DND-41 (cell line): ENCODE measurements at regions not wholly inside any gene's neighbourhood (a gene's known extent, or its start where the extent isn't known, plus 50 kb on each side); places are given as distances from the start of the nearest gene placed in this dataset.

Source experiments
- EZH2 ChIP-seq: IDR thresholded peaks from 3 replicates; pipeline ENCODE4 v1.6.1; 2012; ENCODE audit warnings: borderline replicate concordance, low read depth, mild to moderate bottlenecking, moderate library complexity, low read length, inconsistent platforms; ENCODE audit not compliant: severe bottlenecking
- TF ChIP-seq, protein P1 (sequence below): IDR thresholded peaks from 2 replicates; pipeline ENCODE4 v1.5.1; 2012; ENCODE audit warnings: borderline replicate concordance, low read length, moderate library complexity, mild to moderate bottlenecking; ENCODE audit not compliant: poor library complexity, severe bottlenecking; ENCODE audit errors: extremely low read depth

DNA sequence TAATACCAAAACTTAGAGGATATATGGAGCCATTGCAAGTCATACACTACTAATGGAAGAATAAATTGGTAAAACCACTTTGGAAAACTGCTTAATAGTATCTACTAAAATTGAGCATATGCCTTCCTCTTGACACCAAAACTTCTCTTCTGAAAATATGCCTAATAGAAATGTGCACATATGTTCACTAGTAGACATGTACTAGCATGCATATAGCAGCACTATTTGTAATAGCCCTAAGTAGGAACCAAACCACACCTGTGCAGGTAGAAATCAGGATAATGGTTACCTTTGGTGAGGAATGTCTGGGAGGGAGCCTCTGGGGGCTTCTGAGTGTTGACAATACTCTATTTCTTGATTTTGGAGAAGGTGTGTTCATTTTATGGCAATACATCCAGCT, 424.8 kb upstream of the BTBD3 start:
- TF ChIP-seq, protein P1, sequence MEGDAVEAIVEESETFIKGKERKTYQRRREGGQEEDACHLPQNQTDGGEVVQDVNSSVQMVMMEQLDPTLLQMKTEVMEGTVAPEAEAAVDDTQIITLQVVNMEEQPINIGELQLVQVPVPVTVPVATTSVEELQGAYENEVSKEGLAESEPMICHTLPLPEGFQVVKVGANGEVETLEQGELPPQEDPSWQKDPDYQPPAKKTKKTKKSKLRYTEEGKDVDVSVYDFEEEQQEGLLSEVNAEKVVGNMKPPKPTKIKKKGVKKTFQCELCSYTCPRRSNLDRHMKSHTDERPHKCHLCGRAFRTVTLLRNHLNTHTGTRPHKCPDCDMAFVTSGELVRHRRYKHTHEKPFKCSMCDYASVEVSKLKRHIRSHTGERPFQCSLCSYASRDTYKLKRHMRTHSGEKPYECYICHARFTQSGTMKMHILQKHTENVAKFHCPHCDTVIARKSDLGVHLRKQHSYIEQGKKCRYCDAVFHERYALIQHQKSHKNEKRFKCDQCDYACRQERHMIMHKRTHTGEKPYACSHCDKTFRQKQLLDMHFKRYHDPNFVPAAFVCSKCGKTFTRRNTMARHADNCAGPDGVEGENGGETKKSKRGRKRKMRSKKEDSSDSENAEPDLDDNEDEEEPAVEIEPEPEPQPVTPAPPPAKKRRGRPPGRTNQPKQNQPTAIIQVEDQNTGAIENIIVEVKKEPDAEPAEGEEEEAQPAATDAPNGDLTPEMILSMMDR, result no peak
- TF ChIP-seq EZH2, result no peak
